ENCODE measurements at regions not wholly inside any gene's neighbourhood (a gene's known extent, or its start where the extent isn't known, plus 50 kb on each side); places are given as distances from the start of the nearest gene placed in this dataset.
A peak's percentile ranks its signal among the peaks of the same experiment; 100 is the strongest.

GRCh38 chr15:38707802-38708671, 143.4 kb upstream of the RASGRP1 start:
- ChIA-PET CTCF (ENCODE audit: partially characterized antibody) (interaction anchor here (0.7 to 5.3 kb wide), 23 partner anchors 9 to 1050 kb away, joined by 3 to 18 read pairs (median 3); partner anchors contain the start of gene THBS1), POLR2A (ENCODE audit: partially characterized antibody) (interaction anchor here (2.3 kb wide), 1 partner anchor 872 kb away, joined by 10 read pairs; the partner anchor contains the start of gene THBS1)
- no peaks in the 10 kb centered on the region for H3K79me1 ChIP-seq (ENCODE audit: low read depth, low read length)
- no peak overlapping the region for H3K4ac ChIP-seq (replicated peaks; ENCODE audit: insufficient read length, low read depth, low read length)
- no peaks in the 10 kb centered on the region for H3K9me3 ChIP-seq (ENCODE audit: insufficient read depth in 2 of 2, low read depth in 1 of 2, low read length in 1 of 2)
- peaks cover 0 to 13% (median 6%) of the 10 kb centered on the region in 4 experiments; a peak in 4 of 7 replicates for H3K4me1 ChIP-seq (replicated peaks in 1 of 4; ENCODE audit: control insufficient read depth in 3 of 4, insufficient read depth in 4 of 4, low read length in 3 of 4)
- H3K23ac ChIP-seq (ENCODE audit: insufficient read length), result no peak overlapping the region
- WGBS, 2 experiments (ENCODE audit: extremely low coverage in 1 of 2, insufficient coverage in 1 of 2, insufficient read length in 1 of 2, insufficient replicate concordance in 2 of 2, low coverage in 1 of 2, low lambda C conversion rate in 2 of 2, missing lambda C conversion rate in 1 of 2), result 20% methylated on average over 8 of the region's 8 CpGs; no CpG with 5 or more reads in 1 of the 2 experiments
- no peak overlapping the region for H2BK12ac ChIP-seq (ENCODE audit: low read depth, low read length)
- H3K27ac ChIP-seq (ENCODE audit: low read depth, low read length), result no peak overlapping the region
- H2AK5ac ChIP-seq (ENCODE audit: low read depth, low read length), result no peak overlapping the region
- H2BK15ac ChIP-seq (ENCODE audit: low read length), result no peak overlapping the region
- no peaks in the 10 kb centered on the region for H3K79me2 ChIP-seq (ENCODE audit: control insufficient read depth in 1 of 2, insufficient read depth in 2 of 2, low read length in 2 of 2)
- no peak overlapping the region for H2BK20ac ChIP-seq (ENCODE audit: low read length)
- no peaks in the 10 kb centered on the region for H3K36me3 ChIP-seq (ENCODE audit: control insufficient read depth in 2 of 4, insufficient read depth in 4 of 4, low read length in 3 of 4)
- H2AFZ ChIP-seq (ENCODE audit: low read length), result no peak overlapping the region
- H3K18ac ChIP-seq (ENCODE audit: extremely low read depth, low read length), result no peak overlapping the region
- H3K9ac ChIP-seq (replicated peaks in 1 of 4; ENCODE audit: extremely low read depth in 1 of 4, low read depth in 3 of 4, low read length in 3 of 4), result peak overlapping the region in 1 of 4 experiments; percentile 13; a peak in 1 of 7 replicates
- H4K5ac ChIP-seq (ENCODE audit: insufficient read length, low read depth, low read length), result no peak overlapping the region
- no peak overlapping the region for H2BK120ac ChIP-seq (replicated peaks; ENCODE audit: low read depth, low read length)
- no peak overlapping the region for H2BK5ac ChIP-seq (ENCODE audit: low read depth, low read length)
- no peak overlapping the region for H4K8ac ChIP-seq (ENCODE audit: extremely low read depth, insufficient read depth, low read length)
- no peak overlapping the region for H3K56ac ChIP-seq (replicated peaks; ENCODE audit: insufficient read length, low read depth, low read length)
- H3K23me2 ChIP-seq (ENCODE audit: low read depth, low read length), result no peaks in the 10 kb centered on the region
- H3K14ac ChIP-seq (ENCODE audit: insufficient read length), result no peak overlapping the region
- DNase-seq (ENCODE audit: low read depth in 1 of 2, low spot score in 2 of 2), result peak in 1 of 2 experiments; percentile 51
- peak overlapping the region in 1 of 4 experiments; percentile 34; a peak in 1 of 8 replicates for H3K4me3 ChIP-seq (ENCODE audit: extremely low read depth in 1 of 4, insufficient read depth in 2 of 4, low read depth in 3 of 4, low read length in 4 of 4)
- no peak overlapping the region for H4K91ac ChIP-seq (replicated peaks; ENCODE audit: insufficient read length, low read length)
- peak; percentile 99 for FAIRE-seq
- H3K27me3 ChIP-seq (replicated peaks in 1 of 4; ENCODE audit: control insufficient read depth in 3 of 4, extremely low read depth in 1 of 4, insufficient read depth in 3 of 4, low read length in 3 of 4), result no peaks in the 10 kb centered on the region
- TF ChIP-seq CTCF (IDR thresholded peaks at IDR 0.05; ENCODE audit: control extremely low read depth in 1 of 3, insufficient read depth in 1 of 3, low read depth in 1 of 3, low read length in 3 of 3) (peak; percentile 38 to 82 (median 80)), RAD21 (IDR thresholded peaks at IDR 0.05 in 1 of 2, conservative IDR thresholded peaks at IDR 0.05 in 1 of 2; ENCODE audit: low read depth in 2 of 2, low read length in 2 of 2) (peak; percentile 92 to 94), RFX5 (IDR thresholded peaks at IDR 0.05; ENCODE audit: borderline replicate concordance, low read depth, low read length) (no peak)
- H4K20me1 ChIP-seq (replicated peaks in 1 of 2; ENCODE audit: control insufficient read depth in 1 of 2, insufficient read depth in 2 of 2, low read length in 2 of 2), result no peaks in the 10 kb centered on the region
- peak overlapping the region; percentile 2 to 55; a peak in 3 of 4 replicates for H3K4me2 ChIP-seq (ENCODE audit: insufficient read depth in 1 of 2, low read depth in 2 of 2, low read length in 2 of 2)
